ENCODE measurements at regions not wholly inside any gene's neighbourhood (a gene's known extent, or its start where the extent isn't known, plus 50 kb on each side); places are given as distances from the start of the nearest gene placed in this dataset.
"Not testable (repeated sequence)": the region's sequence is repeated elsewhere in the genome, so short reads cannot be mapped to it uniquely, and the experiment has no call there.

DNA sequence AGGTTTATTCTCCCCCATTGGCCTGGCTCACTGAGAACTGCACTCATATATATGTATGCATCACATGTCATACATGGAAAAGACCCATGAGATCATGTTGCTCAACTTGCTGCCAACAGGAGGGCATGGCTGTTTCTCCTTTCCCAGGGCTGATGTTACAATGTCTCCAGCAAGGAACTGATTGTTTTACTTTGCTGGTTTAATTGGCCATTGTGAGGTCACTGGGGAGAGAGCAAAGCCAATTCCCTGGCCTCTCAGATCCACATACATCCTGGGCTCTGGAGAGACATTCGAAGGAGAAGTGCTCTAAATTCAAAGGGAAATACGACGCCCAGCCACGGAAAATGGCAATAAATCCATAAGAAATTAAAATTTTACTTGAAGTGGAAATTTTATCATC is 287.8 kb downstream of the WDR11 start:
- no peak for DNase-seq

DNA sequence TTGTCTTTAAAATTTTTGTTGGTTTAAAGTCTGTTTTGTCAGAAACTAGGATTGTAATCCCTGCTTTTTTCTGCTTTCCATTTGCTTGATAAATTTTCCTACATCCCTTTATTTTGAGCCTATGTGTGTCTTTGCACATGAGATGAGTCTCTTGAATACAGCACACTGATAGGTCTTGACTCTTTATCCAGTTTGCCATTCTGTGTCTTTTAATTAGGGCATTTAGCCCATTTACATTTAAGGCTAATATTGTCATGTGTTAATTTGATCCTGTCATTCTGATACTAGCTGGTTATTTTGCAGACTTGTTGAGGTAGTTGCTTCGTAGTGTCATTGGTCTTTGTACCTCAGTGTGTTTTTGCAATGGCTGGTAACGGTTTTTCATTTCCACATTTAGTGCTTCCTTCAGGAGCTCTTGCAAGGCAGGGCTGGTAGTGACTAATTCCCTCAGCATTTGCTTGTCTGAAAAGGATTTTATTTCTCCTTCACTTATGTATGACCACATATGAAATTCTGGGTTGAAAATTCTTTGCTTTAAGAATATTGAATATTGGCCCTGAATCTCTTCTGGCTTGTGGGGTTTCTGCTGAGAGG is 294.7 kb downstream of the WDR11 start:
- not testable (repeated sequence) for DNase-seq

DNA sequence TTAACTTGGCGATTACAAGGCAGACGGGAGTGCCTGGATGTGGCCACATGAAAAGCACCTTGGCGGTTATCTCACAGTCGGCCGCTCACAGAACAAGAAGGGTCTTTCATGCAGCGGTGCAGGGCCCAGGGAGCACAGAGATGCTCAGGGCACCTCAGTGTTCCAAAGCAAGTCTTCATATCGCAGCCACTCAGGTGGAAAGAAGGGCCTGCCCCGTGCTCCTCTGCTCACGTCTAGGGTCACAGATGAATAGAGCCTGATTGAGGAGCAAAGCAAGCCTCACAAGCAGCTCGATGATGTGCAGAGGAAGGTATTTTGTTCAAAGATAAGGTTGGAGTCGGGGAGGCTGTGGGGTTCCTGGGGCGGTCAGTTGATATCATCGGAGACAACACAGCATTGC is 297.8 kb downstream of the WDR11 start:
- DNase-seq, result no peak

DNA sequence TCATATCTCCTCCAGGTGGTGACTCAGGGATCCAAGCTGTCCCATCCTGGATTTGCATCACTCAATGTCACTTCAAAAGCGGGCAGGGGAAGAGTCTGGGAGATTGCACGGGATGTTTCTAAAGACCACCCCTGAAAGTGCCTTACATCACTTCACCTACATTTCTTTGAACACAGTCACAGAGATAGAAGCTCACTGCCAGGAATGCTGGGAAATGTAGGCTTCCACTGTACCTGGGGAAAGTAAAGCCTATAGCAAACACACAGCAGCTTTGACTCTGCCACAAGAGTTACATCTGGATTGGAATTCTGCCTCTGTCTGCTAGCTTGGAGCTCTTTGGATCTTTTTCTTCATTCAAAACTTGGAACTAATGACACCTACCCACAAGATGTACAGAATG is 300.9 kb downstream of the WDR11 start:
- DNase-seq, result no peak

DNA sequence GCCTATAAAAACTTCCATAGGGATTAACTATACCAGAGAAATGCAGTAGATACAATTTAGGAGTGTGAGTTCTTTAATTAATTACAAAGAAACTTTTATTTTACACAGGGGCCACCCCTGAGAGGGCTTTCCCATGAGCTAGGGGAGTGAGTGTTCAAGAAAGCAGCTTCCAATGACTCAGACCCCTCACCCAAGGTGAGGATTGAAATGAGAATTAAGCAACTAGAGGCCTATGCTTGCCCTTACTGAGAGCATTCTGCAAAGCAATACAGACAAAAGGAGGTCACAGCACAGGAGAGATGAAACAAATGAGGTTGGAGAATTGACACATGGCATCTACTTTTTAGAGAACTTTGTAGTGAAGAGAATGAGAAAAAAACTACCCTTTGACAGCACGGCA is 301.8 kb downstream of the WDR11 start:
- no peak for DNase-seq

DNA sequence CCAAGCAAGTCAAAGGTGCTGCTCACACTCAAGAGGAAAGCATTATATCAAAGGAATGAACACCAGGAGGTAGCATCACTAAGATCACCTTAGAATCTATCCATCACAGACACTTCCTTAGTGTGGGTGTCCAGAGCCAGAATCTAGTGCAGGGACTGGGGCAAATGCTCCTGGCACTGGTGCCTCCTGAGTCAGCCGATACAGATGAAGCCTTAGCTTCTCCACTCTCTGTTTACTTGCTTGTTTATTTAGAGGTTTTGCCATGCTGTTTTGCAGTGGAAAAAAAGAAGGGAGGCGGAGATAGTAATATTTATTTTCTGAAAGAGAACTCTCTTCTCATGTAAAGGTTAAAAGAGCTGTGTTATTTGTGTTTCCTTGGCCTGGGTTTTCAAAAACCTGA is 303.1 kb downstream of the WDR11 start:
- no peak for DNase-seq

DNA sequence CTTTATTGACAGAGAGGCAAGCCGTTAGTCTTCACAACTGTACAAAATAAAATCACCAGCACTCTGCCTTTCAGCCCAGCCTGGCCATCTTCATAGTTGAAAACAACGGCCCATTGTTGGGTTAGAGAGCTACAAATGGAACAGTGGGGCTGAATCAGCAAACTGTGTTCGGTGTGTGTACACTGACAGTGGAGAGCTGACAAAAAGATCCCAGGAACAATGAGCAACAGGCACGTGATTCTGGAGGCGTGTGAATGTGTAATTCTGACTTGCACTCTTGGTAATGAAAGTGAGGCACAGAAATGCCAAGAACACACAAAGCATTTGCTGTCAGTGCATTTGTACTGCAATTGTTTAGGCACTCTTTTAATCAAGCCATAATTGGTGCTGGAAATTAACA is 303.7 kb downstream of the WDR11 start:
- no peak for DNase-seq

DNA sequence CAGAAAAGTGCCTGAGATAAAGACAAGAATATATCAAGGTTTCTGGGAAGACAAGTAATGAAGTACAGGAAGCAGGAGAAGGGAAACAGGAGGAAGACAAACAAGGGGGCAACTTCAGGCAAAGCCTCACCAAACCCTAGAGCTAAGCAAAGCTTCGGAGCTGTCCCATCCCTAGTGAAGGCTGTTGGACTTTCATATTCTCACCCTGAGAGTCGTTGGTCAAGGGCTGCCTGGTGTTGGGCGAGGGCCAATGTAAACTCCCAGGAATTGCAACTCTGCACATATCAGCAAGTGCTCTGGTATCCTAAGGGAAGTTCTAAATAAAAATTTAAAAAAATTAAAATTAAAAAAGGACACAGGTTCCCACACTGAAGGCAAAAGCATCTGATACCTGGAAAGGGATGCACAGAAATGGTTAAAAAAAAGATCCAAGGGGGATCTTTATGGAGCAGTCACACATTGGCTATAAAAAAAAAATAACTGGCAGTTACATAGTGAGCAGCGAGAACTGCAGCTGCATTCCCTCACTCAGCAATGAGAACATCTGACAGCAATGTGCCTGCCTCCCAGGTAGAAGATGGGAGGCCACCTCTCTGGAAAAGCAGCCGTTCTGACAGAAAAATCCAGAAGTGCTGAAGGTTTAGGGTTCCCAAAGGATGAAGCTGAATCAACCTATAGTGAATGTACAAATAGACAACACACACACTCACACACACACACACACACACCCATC is 304.7 kb downstream of the WDR11 start:
- no peak for DNase-seq

DNA sequence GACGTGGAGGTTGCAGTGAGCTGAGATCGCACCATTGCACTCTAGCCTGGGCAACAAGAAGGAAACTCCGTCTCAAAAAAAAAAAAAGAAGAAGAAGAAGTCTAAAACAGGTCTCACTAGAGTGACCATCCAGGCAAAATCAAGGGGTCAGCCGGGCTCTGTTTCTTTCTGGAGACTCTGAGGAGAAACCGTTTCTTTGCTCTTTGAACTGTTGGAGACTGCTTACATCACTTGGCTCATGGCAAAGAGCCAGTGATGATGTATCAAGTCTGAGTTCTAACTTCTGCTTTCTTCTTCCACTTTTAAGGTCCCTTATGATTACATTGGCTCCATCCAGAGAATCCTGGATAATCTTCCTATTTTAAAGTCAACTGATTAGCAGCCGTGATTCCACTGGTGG is 306.8 kb downstream of the WDR11 start:
- DNase-seq, result no peak

DNA sequence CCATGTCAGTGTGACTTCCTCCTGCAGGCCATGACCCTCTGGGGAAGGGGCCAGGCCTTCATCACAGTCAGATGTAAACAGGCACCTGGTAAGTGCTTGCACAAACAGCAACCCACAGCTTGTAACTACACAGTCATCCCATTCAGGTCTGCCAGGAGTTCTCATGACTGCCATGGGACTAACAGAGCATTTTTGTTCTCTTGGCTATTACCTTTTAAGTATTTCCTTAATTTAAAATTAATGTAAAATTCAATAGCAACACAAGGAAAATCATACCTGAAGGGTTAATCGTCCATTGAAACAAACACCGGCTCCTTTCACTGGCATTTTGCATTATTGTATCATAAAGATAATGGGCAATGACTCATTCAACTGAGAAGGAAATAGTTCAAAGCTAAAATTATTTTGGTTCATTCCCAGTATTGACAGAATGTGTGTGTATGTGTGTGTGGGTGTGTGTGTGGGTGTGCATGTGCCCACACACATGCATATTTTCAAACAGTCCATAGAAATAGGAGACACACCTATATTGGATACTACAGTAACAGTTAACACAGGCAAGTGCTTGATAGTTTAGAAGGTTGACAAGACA is 307.9 kb downstream of the WDR11 start:
- DNase-seq, result peak; percentile 37

DNA sequence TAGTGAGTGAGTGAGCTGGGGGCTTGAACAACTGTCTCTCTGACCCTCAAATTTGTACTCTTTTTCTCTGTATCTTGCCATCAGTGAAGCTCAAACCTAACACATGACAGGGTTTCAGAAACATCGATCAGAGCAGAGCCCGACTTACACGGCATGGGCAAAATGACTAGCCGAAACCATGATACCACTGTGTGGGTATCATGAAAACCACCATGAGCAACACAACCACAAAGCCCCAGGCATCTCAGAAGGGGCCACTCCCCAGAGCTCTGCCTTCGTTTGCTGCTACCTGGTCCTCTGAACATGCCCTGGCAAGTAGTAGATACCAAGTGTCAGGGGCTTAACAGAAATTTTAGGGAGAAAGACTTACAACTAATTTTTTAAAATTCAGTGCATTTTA is 308.5 kb downstream of the WDR11 start:
- DNase-seq, result no peak

DNA sequence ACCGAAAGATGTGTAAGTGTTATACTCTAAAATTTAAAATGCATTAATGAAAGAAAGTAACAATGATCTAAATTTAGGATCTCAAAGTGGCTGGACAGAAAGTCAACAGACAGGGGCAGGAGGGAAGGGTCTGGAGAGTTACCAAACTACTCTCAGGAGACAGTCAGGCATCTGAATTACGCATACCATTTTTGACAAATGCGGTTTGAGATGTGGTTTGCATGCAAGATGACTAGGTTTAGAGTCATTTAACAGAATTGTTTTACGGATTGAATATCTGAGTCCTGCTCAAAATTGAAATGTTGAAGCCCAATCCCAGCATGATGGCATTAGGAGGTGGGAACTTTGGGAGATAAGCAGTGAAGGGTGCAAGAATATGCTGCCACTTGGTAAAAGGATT is 314.1 kb downstream of the WDR11 start:
- DNase-seq, result no peak

DNA sequence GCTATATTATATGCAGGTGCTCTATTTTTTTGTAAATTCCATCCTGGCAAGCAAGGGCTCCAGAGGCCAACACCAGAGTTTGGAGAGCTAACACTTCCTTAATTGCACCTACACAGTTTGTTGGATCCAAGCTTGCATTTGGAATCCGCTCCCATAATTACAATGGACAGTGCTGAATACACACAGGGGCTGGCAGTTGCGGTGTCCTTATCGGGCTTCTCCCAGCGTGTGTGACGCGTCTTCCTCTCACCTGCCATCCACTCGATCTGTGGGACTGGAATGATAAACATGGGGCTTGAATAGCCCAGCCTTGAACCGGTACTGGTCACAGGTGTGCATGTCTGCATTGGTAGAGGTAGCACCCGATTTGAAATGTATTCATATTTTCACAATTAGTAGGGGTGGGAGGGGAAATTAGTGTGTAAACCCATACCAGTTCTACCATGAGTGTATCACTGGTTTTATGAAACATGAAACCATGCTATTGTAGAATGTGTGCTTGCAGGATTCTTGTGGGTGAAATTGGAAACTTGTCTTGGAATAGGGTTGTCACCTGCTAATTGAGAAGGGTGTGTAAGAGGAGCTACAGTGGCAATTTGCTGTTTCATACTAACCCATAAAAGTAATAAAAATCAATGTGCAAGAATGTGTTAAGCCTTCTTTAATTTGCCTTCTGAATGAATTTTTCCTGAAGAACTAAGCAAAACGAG is 316.5 kb downstream of the WDR11 start:
- no peak for DNase-seq

DNA sequence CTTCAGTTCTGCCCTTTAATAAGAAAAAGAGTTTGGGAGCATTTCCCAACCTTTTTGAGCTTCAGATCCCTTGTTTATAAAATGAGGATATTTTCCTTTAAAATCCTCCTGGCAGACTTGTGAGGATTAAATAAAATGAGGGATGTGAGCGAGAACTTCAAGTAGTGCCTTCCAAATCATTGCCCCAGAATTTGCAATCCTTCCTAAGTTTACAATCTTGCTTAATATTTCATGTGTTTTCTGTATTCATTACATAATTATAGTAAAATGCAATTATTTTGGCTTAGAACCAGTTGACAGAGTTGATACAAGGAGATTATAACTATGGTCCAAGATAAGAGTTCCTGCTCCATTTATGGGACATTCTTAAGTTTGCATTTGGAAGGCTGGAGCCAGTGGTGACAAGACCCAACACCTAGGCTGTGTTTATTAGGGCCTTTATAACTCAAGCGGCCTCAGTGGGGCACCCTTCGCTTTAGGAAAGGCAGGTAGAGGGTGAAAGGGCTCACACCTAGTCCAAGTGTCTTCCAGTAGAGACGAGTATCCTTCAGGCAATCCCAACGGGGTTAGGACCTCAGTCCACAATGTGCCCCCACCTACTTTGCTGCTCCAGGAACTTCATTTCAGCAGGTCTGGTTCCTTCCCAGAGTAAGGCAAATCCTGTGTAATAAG is 317.5 kb downstream of the WDR11 start:
- no peak for DNase-seq

DNA sequence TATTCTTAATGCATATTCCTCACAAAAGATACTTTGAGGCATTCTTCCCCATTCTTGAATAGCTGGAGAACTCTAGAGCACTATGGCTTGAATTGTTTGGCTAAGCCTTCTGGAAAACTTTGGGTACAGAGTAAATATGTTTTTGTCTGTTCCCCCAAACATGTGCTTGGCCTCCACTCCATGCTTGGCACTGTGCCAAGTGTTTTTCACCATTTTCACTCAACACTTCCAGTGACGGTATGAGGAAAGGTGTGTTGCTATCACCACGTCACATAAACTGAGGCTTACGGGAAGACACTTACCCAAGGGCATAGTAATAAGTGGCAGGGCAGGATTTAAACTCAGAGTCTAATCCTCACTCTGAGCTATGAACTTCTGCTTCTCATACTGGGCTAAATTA is 318.2 kb downstream of the WDR11 start:
- no peak for DNase-seq

DNA sequence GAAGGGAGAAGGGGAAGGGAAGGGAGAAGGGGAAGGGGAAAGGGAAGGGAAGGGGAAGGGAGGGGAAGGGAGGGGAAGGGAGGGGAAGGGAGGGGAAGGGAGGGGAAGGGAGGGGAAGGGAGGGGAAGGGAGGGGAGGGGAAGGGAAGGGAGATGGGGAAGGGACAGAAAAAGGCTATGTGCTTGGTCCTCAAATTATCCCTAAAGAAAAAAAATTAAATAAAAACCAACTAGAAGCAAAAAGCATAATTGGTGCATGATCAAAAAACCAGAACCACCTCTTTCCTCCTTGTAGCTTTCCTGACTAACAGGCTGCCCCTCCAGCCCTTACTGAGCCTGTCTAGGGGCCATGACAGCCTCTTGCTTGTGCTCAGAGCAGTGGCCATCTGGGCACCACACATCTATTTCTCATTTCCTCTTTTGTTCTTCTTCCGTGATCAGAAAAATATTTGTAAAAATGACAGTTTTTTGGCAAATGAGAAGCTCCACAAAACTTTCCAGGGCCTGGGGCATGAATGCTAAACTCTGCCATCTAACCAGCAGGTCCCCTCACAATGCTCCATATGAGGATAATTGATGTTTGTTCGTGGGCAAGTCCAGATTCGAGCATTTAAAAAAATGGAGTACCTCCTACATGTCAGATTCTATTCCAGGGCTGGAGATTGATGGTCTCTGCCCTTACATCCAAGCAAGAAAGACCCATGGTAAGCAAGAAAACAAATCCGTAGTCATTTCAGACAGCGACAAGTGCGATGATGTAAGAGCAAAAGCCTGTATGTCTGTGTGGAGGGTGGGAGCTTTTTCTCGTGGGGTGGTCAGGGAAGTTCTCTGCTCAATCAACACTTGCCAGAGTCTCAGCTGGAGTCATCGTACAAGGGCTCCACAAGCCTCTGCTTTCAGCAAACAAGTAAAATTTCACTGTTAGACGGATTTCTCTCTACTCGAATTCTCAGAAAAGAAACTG is 320.9 kb downstream of the WDR11 start:
- no peak for DNase-seq

DNA sequence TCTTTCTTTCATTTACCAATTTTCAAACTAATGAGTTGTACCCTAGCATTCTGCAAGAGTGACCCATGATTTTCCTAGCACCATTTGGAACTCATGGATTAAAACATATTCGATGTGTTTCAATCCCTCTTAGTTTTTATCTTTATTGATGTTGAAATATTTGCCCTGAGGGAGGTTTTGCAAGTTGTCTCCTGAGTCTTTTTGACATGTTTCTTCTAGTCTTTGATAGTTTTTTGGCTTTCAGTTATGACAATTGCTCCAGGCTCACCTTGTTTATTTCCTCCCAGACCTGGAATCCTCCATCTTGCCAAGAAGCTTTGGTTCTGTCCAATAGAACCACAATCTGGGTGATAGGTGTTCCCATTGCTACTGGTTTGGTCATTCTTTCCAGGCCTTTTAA is 327.8 kb downstream of the WDR11 start:
- no peak for DNase-seq

DNA sequence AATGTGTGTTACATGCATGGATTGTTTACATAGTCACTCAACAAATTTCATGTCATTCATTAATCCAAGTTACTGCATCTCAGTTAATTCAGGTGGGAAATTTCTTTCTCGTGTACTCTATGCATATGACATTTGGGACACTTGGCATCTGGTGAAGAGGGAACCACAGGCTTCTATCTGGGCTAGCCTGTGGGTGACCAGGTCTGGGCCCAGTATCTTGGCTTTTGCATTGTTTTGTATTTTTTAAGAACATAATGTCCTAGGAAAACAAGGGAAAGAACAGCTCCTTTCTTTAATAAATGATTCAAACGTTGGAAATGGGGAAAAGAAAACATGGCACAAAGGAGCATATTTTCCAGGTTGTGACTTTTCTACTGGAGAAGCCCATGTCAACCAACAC is 331.1 kb downstream of the WDR11 start:
- no peak for DNase-seq

DNA sequence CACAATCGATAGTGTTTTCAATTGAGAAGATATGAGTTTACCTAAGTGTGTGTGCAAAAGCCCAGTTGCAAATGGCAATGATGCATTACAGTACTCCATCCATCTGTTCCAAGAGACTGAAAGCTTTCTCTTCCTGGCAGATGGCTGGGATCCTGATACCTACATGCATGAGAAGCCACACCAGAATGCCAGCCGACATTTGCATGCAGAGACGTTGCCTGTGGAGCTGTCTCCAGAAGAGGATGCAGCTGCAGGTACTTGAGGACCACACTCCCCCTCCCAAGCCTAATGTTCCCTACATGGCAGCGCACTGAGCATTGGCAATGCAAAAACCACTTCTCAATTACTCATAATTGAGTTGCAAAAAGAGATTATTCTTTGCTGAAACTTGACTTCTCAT is 332.1 kb downstream of the WDR11 start:
- DNase-seq, result no peak

DNA sequence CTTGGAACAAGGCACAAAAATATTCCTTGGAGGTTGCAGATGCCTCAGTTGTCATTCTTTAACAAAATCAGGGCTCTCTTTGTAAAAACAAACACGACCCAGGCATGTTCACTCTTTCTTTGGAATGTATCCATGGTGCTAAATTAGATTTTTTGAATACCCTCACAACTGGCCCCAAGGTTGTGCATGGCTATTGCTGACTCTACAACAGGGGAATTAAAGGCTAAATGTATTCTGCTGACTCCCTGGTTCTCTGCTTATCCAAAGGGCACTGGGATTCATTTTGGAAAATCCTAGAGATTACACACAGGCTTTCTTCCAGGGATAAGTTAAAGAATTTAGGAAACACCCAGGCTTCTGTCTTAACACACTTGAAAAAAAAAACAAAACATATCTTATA is 332.5 kb downstream of the WDR11 start:
- DNase-seq, result no peak

DNA sequence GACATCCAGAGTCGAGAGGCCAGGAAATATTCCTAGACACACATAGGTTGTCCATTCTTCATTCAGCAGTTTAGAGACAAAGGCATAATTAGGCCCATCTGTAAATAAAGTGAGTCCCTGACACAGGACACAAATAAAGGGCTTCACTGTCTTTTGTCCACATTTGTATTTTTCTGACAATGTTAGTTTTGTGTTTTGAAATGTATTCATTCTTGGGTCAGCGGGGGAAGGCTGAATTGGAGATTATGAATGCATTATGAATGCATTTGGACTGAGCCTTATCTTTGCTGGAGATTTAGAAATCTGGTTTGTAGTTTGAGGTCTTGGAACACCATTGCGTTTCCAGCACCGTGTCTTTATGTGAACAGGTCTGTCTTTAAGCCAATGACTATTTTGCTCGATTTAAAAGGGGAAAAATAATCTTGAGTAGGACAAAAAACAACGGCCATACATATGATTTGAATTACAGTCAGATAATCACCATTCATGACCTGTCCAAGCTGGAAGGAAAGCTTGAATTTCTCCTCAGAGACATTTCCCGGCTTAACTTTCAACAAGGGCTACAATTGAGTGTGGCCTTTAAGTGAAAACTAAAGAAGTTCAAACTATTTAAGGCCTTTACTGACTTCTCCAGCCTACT is 334.8 kb downstream of the WDR11 start:
- DNase-seq, result no peak

DNA sequence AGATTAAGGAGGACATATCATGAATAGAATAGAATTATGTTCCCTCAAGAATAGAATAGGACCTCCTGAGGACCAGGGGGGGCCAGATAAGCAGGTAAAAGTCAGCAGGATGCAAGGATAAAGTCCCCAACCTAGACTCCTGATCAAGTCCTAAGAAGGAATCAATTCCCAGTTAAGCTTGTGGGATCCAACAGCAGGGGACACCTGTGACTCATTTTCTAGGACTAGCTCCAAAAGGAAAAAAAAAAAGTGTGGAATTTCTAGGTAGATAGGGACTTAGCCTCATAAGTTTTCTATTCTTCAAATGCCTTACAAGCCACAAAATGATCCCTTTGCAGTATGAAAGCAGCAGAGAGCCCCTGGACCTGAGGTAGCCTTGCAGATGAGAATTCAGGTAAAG is 336.2 kb downstream of the WDR11 start:
- DNase-seq, result no peak

Measured in NCI-H1048 (cell line).